Right lobe of liver (tissue), 6 donors: ENCODE measurements at regions not wholly inside any gene's neighbourhood (a gene's known extent, or its start where the extent isn't known, plus 50 kb on each side); places are given as distances from the start of the nearest gene placed in this dataset.

ENCODE experiments used
- ATAC-seq, 4 donors: fragments of 200-7000 bp; cut with Tn5 transposase; one replicate each; pipeline ENCODE4 v1.9.1; 2020; ENCODE audit warnings: mild to moderate bottlenecking in 4 of 4, moderate library complexity in 4 of 4
- DNase-seq, 3 donors: peaks; one replicate each; pipeline ENCODE4 v3.0.0-alpha.2; 2020
- H3K27ac ChIP-seq, 3 donors: fragments of 200-600 bp; one replicate each; pipeline ENCODE4 v1.8.0; 2022
- H3K27me3 ChIP-seq, 2 donors: fragments of 200-600 bp; one replicate each; pipeline ENCODE4 v1.8.0; 2022
- H3K36me3 ChIP-seq, 4 donors: fragments of 200-600 bp; sonication (generic) in 1 of 4; one replicate each; pipeline versions ENCODE4 v1.5.1 to v1.8.0; 2017 to 2022; ENCODE audit warnings: control low read depth in 1 of 4
- H3K4me1 ChIP-seq, 4 donors: fragments of 200-600 bp; sonication (generic) in 1 of 4; one replicate each; pipeline versions ENCODE4 v1.5.1 to v1.8.0; 2017 to 2022; ENCODE audit warnings: control low read depth in 1 of 4
- H3K4me3 ChIP-seq, 3 donors: fragments of 200-600 bp; one replicate each; pipeline ENCODE4 v1.8.0; 2022
- H3K9me3 ChIP-seq, 4 donors: fragments of 200-600 bp; sonication (generic) in 1 of 4; one replicate each; pipeline versions ENCODE4 v1.5.1 to v1.8.0; 2017 to 2022; ENCODE audit warnings: control low read depth in 1 of 4
- POLR2A ChIP-seq: fragments of 450-650 bp; IDR thresholded peaks from one replicate; pipeline ENCODE4 v1.6.1; 2017; ENCODE audit warnings: antibody characterized with exemption, mild to moderate bottlenecking
- WGBS: methylation state at CpG from one replicate; pipeline ENCODE4 v1.1.6; 2018; ENCODE audit warnings: low coverage, low lambda C conversion rate; ENCODE audit not compliant: insufficient coverage; ENCODE audit errors: missing lambda C conversion rate; 5-methylcytosine and 5-hydroxymethylcytosine counted together
- intact Hi-C, 2 donors: fragments of 100-400 bp; cut with DNase I; formaldehyde crosslinking; loops; one replicate each; pipeline versions ENCODE4 v1.11.2 to v1.14.1; 2022
- TF ChIP-seq, protein P1 (sequence below), 4 donors: fragments of 200-600 bp in 3 of 4; fragments of 450-650 bp in 1 of 4; IDR thresholded peaks; one replicate each; pipeline versions ENCODE4 v1.5.1 to v1.8.0; 2016 to 2022; ENCODE audit warnings: antibody characterized with exemption in 4 of 4, mild to moderate bottlenecking in 2 of 4
- donor health status: DM: no; HTN: yes; CAD: no.
- donor health status: DM: no; HTN: no; CAD: no.
- donor health status: DM: no; HTN: no; CAD: no.
- donor health status: DM: no; HTN: yes; CAD: no.
- donor health status: DM: no; HTN: yes; CAD: no.

DNA sequence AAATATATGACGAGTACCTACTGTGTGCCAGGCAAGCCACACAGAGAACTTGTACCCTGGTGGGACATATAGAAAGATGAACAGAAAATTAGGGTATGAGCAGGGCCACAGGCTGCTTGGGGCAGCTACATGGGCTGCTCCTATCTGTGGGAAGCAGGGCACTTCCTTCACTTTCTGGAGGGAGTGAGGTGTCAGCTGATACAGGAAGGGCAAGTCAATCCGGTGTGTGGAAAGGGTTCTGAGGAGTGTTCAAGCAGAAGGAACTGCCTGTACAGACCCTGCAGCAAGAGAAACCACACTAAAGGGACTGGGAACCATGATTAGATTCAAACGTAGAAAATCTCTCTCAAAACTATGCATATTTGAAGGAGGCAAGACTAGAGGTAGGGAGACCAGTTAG lies 58.6 kb upstream of the BCL11A start:
- 11% methylated on average over 3 of the region's 3 CpGs for WGBS
- no peaks in the 10 kb centered on the region for H3K4me1 ChIP-seq
- H3K36me3 ChIP-seq: no peaks in the 10 kb centered on the region
- DNase-seq (no peak), ATAC-seq (no peak)
- H3K9me3 ChIP-seq: no peaks in the 10 kb centered on the region
- no peak overlapping the region for H3K27ac ChIP-seq
- intact Hi-C loops: no loop called here
- H3K4me3 ChIP-seq: no peak overlapping the region
- H3K27me3 ChIP-seq: no peaks in the 10 kb centered on the region
- TF ChIP-seq, protein P1, sequence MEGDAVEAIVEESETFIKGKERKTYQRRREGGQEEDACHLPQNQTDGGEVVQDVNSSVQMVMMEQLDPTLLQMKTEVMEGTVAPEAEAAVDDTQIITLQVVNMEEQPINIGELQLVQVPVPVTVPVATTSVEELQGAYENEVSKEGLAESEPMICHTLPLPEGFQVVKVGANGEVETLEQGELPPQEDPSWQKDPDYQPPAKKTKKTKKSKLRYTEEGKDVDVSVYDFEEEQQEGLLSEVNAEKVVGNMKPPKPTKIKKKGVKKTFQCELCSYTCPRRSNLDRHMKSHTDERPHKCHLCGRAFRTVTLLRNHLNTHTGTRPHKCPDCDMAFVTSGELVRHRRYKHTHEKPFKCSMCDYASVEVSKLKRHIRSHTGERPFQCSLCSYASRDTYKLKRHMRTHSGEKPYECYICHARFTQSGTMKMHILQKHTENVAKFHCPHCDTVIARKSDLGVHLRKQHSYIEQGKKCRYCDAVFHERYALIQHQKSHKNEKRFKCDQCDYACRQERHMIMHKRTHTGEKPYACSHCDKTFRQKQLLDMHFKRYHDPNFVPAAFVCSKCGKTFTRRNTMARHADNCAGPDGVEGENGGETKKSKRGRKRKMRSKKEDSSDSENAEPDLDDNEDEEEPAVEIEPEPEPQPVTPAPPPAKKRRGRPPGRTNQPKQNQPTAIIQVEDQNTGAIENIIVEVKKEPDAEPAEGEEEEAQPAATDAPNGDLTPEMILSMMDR (IDR thresholded peaks at IDR 0.05): no peak
- TF ChIP-seq POLR2A: no peak

DNA sequence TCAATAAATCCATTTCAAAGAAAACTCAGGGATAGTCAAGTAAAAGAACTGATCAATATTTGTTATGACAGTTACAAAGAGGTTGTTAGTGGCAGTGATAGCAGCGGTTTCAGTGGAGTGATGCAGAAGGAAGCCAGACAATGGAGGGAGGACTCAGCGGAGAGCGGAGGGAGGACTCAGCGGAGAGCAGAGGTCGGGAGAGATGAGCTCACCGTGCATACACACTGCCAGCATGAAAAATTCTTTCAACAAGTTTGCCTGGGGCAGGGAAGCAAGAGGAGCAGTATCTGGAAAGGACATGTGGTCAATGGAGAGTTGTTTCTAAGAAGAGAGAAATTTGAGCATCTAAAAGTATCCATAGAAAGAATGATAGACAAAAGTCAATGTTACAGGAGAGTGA lies 60.9 kb upstream of the BCL11A start:
- Histone ChIP-seq H3K4me3 (no peak overlapping the region), H3K27ac (no peak overlapping the region), H3K9me3 (no peaks in the 10 kb centered on the region), H3K36me3 (no peaks in the 10 kb centered on the region), H3K27me3 (no peaks in the 10 kb centered on the region), H3K4me1 (no peaks in the 10 kb centered on the region)
- TF ChIP-seq, protein P1 (IDR thresholded peaks at IDR 0.05): no peak
- TF ChIP-seq POLR2A: no peak
- DNase-seq (no peak), ATAC-seq (no peak)
- intact Hi-C loops: no loop called here
- WGBS: 78% methylated on average over 6 of the region's 6 CpGs

DNA sequence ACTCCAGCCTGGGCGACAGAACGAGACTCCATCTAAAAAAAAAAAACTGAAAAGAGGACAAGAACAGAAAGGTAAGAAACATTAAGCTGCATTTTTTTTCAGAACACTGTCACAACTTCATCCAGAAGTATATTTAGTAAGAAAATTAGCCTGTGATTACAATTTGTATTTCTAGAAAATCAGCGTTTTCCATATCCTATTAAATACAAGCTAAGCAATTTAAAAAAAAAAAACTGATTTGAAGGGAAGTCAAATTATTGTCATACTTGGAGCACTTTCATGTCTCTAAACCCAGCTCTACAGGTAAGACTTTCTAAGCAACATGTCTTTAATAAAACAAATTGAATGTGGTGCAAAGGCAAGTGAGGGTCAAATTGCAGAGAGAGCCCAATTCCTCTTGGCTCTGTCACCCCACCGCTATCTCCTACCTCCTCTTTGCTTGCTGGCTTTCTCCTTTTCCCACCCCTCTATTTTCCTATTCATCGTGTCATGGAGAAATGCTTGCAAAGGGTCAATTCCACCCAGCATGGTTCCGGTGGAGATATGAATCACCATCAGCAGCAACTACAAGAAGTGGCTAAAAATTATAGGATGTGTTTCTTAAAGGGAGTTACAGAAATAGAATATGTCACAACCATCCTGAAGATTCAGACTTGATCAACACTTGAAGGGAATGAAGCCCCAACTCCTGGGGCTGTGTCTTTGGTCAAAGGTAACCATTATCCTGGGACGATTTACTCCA lies 68.4 kb upstream of the BCL11A start:
- ATAC-seq: no peak
- Histone ChIP-seq H3K4me1 (no peaks in the 10 kb centered on the region), H3K36me3 (no peaks in the 10 kb centered on the region), H3K9me3 (no peaks in the 10 kb centered on the region), H3K27ac (no peak overlapping the region), H3K27me3 (no peaks in the 10 kb centered on the region), H3K4me3 (no peak overlapping the region)
- TF ChIP-seq, protein P1 (IDR thresholded peaks at IDR 0.05): no peak
- TF ChIP-seq POLR2A: no peak
- WGBS: 62% methylated on average over 7 of the region's 7 CpGs
- no peak for DNase-seq
- intact Hi-C loops: no loop called here

DNA sequence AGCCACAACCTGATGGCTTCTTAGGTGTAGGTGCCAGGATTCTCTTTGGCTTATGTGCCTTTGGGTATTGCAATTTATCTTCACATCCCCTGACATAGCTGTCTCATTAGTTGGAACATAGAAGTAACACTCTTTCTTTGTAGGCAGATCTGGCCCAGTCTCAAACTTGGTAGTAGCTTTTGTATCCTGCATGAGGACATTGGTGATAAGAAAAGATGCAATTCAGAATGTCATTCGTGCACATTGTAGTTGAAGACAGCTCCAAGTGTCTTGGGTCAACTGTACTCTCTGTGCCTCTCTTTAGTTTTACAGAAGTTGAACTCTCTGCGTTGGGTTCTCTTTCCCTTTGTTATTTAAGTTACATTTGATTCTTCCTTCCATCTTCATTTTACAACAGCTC lies 69.6 kb upstream of the BCL11A start:
- H3K36me3 ChIP-seq: no peaks in the 10 kb centered on the region
- no peaks in the 10 kb centered on the region for H3K27me3 ChIP-seq
- WGBS: 48% methylated on average over 2 of the region's 2 CpGs
- TF ChIP-seq, protein P1 (IDR thresholded peaks at IDR 0.05): no peak
- no peak for TF ChIP-seq POLR2A
- no peak for DNase-seq
- H3K4me1 ChIP-seq: no peaks in the 10 kb centered on the region
- no peak overlapping the region for H3K27ac ChIP-seq
- H3K4me3 ChIP-seq: no peak overlapping the region
- ATAC-seq: no peak
- intact Hi-C loops: no loop called here
- H3K9me3 ChIP-seq: no peaks in the 10 kb centered on the region

DNA sequence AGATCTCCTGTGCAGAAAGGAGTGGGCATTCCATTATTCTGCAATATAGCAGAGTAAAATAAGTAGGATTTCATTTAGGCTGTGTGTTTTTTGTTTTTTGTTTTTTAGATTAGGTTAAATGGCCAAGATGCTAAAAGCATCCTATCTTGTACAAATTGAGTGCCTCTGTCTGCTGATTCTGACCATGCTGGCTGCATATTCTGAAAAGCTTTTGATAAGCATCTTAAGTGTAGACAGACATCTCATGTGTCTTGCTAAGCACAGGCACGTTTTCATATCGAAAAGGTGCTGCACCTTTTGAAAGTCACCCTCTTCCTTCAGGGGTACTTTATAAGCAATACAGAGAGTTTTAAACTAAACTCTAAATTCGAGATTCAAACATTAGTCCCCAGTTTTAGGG lies 74.0 kb upstream of the BCL11A start:
- WGBS: 39% methylated on average over 3 of the region's 3 CpGs
- no peaks in the 10 kb centered on the region for H3K36me3 ChIP-seq
- no peak overlapping the region for H3K27ac ChIP-seq
- no peak for DNase-seq
- ATAC-seq: no peak
- H3K27me3 ChIP-seq: no peaks in the 10 kb centered on the region
- no peaks in the 10 kb centered on the region for H3K9me3 ChIP-seq
- no peaks in the 10 kb centered on the region for H3K4me1 ChIP-seq
- TF ChIP-seq, protein P1 (IDR thresholded peaks at IDR 0.05): no peak
- TF ChIP-seq POLR2A: no peak
- H3K4me3 ChIP-seq: no peak overlapping the region
- intact Hi-C loops: no loop called here
